NOMO-1 (cell line): ENCODE measurements at regions not wholly inside any gene's neighbourhood (a gene's known extent, or its start where the extent isn't known, plus 50 kb on each side); places are given as distances from the start of the nearest gene placed in this dataset.

ENCODE experiments used
- DNase-seq, 2 experiments: peaks; one replicate each; lab custom pipeline; 2025; ENCODE audit not compliant: unreplicated experiment in 2 of 2; lab: John Stamatoyannopoulos, UW

- DNase-seq: no peak
These were observed 239.2 kb downstream of the HS3ST3A1 start for GRCh38 chr17:13362341-13363122.

GRCh38 chr17:13359774-13360173 lies 242.0 kb downstream of the HS3ST3A1 start:
- DNase-seq: no peak

- no peak for DNase-seq
These were observed 246.7 kb downstream of the HS3ST3A1 start for GRCh38 chr17:13355054-13355453.

GRCh38 chr17:13353590-13353989 lies 248.1 kb downstream of the HS3ST3A1 start:
- DNase-seq: no peak

- DNase-seq: no peak
These were observed 248.8 kb downstream of the HS3ST3A1 start for GRCh38 chr17:13352747-13353415.

GRCh38 chr17:13351046-13351445 lies 250.7 kb downstream of the HS3ST3A1 start:
- DNase-seq: no peak

GRCh38 chr17:13350466-13350865 lies 251.3 kb downstream of the HS3ST3A1 start:
- DNase-seq: no peak

- peak in 1 of 2 experiments; percentile 19 for DNase-seq
These were observed 254.6 kb downstream of the HS3ST3A1 start for GRCh38 chr17:13346996-13347762.

GRCh38 chr17:13346592-13346991 lies 255.1 kb downstream of the HS3ST3A1 start:
- no peak for DNase-seq

GRCh38 chr17:13346081-13346533 lies 255.6 kb downstream of the HS3ST3A1 start:
- peak; percentile 30 to 76 for DNase-seq

GRCh38 chr17:13338421-13338820 lies 263.3 kb downstream of the HS3ST3A1 start:
- DNase-seq: no peak

- DNase-seq: peak; percentile 16 to 51
These were observed 263.8 kb downstream of the HS3ST3A1 start for GRCh38 chr17:13337864-13338371.

- DNase-seq: no peak
These were observed 264.6 kb downstream of the HS3ST3A1 start for GRCh38 chr17:13337151-13337550.

- no peak for DNase-seq
These were observed 267.4 kb downstream of the HS3ST3A1 start for GRCh38 chr17:13334374-13334773.

GRCh38 chr17:13333661-13334060 lies 268.1 kb downstream of the HS3ST3A1 start:
- DNase-seq: no peak

- DNase-seq: no peak
These were observed 269.5 kb downstream of the HS3ST3A1 start for GRCh38 chr17:13332207-13332606.

- DNase-seq: no peak
These were observed 272.3 kb downstream of the HS3ST3A1 start for GRCh38 chr17:13329421-13329820.

GRCh38 chr17:13323990-13324389 lies 277.7 kb downstream of the HS3ST3A1 start:
- DNase-seq: no peak

- DNase-seq: no peak
These were observed 279.6 kb downstream of the HS3ST3A1 start for GRCh38 chr17:13321951-13322701.

GRCh38 chr17:13320046-13320785 lies 281.5 kb downstream of the HS3ST3A1 start:
- no peak for DNase-seq
